ENCODE measurements at regions not wholly inside any gene's neighbourhood (a gene's known extent, or its start where the extent isn't known, plus 50 kb on each side); places are given as distances from the start of the nearest gene placed in this dataset.

GRCh38 chr2:58798676-58799208 is 557.6 kb upstream of the FANCL start:
- Histone ChIP-seq H3K27ac (ENCODE audit: low read length) (no peak overlapping the region), H3K4me3 (ENCODE audit: low read depth in 2 of 2, low read length in 2 of 2) (no peak overlapping the region), H3K27me3 (ENCODE audit: control insufficient read depth, insufficient read depth, low read length) (no peaks in the 10 kb centered on the region; the same call in 1 of the 2 replicates), H3K36me3 (ENCODE audit: control insufficient read depth, insufficient read depth, low read length) (no peaks in the 10 kb centered on the region), H3K9me3 (ENCODE audit: control insufficient read depth, insufficient read depth, low read depth, low read length) (no peaks in the 10 kb centered on the region), H3K4me1 (ENCODE audit: control insufficient read depth, insufficient read depth, low read length) (no peaks in the 10 kb centered on the region)
- DNase-seq (ENCODE audit: low read depth, low spot score) = no peak
- intact Hi-C loops (cut with micrococcal nuclease; ENCODE audit: unreplicated experiment) (no loop called here), in situ Hi-C loops (cut with HindIII; ENCODE audit: low pct_unique_long_range_greater_than_20kb, low sequenced_read_pairs) (no loop called here)
- no peak for ATAC-seq
- no TSS peak for BruUV-seq (replicated peaks)
- TF ChIP-seq CTCF (IDR thresholded peaks at IDR 0.05) (no peak), TCF7L2 (IDR thresholded peaks at IDR 0.05; ENCODE audit: low read depth, low read length) (no peak), SIN3A (IDR thresholded peaks at IDR 0.05; ENCODE audit: borderline replicate concordance, insufficient read depth, low read depth, low read length) (no peak), POLR2AphosphoS5 (IDR thresholded peaks at IDR 0.05; ENCODE audit: low read depth, low read length) (no peak)
- TF ChIP-seq, protein P1, sequence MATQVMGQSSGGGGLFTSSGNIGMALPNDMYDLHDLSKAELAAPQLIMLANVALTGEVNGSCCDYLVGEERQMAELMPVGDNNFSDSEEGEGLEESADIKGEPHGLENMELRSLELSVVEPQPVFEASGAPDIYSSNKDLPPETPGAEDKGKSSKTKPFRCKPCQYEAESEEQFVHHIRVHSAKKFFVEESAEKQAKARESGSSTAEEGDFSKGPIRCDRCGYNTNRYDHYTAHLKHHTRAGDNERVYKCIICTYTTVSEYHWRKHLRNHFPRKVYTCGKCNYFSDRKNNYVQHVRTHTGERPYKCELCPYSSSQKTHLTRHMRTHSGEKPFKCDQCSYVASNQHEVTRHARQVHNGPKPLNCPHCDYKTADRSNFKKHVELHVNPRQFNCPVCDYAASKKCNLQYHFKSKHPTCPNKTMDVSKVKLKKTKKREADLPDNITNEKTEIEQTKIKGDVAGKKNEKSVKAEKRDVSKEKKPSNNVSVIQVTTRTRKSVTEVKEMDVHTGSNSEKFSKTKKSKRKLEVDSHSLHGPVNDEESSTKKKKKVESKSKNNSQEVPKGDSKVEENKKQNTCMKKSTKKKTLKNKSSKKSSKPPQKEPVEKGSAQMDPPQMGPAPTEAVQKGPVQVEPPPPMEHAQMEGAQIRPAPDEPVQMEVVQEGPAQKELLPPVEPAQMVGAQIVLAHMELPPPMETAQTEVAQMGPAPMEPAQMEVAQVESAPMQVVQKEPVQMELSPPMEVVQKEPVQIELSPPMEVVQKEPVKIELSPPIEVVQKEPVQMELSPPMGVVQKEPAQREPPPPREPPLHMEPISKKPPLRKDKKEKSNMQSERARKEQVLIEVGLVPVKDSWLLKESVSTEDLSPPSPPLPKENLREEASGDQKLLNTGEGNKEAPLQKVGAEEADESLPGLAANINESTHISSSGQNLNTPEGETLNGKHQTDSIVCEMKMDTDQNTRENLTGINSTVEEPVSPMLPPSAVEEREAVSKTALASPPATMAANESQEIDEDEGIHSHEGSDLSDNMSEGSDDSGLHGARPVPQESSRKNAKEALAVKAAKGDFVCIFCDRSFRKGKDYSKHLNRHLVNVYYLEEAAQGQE (IDR thresholded peaks at IDR 0.05; ENCODE audit: insufficient read depth in 1 of 2, low read depth in 2 of 2, low read length in 1 of 2) = no peak
- POLR2A ChIA-PET = no interaction called here
- CTCF ChIA-PET = no interaction called here

DNA sequence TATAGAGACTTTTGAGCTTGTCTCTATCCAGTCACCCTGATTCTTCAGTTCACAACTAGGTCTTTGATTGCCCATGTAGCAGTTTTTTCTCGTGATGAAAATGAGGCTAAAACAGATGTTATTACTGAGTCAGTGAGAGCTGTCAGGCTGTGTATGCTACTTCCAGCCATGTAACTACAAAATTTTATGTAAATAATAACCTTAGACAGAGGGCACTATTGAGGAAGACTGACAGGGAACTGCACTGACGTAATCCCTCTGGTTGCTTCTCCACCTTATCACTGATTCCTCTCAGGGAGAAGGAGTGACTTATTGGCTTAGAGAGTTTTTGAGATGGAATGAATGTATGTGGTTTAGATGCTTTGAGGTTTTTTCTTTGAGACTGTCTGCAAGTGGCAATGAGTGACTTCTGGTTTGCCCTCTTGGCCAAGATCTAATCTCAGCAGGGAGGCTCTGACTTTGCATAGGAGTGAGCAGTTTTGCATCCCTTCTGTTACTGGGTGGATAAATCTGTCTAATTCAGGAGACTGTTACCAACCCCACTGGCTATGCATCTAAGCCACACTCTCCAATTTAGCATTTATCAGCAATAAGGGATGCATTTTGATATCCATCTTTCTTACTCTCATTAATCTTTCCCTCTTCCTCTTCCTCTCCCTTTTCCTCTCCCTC is 555.2 kb upstream of the FANCL start:
- Histone ChIP-seq H3K4me3 (ENCODE audit: low read depth in 2 of 2, low read length in 2 of 2) (no peak overlapping the region), H3K9me3 (ENCODE audit: control insufficient read depth, insufficient read depth, low read depth, low read length) (no peaks in the 10 kb centered on the region), H3K27me3 (ENCODE audit: control insufficient read depth, insufficient read depth, low read length) (no peaks in the 10 kb centered on the region; the same call in 1 of the 2 replicates), H3K4me1 (ENCODE audit: control insufficient read depth, insufficient read depth, low read length) (no peaks in the 10 kb centered on the region), H3K36me3 (ENCODE audit: control insufficient read depth, insufficient read depth, low read length) (no peaks in the 10 kb centered on the region), H3K27ac (ENCODE audit: low read length) (no peak overlapping the region)
- ChIA-PET CTCF (no interaction called here), POLR2A (no interaction called here)
- TF ChIP-seq TCF7L2 (IDR thresholded peaks at IDR 0.05; ENCODE audit: low read depth, low read length) (no peak), POLR2AphosphoS5 (IDR thresholded peaks at IDR 0.05; ENCODE audit: low read depth, low read length) (no peak), CTCF (IDR thresholded peaks at IDR 0.05) (no peak), SIN3A (IDR thresholded peaks at IDR 0.05; ENCODE audit: borderline replicate concordance, insufficient read depth, low read depth, low read length) (no peak)
- TF ChIP-seq, protein P1 (IDR thresholded peaks at IDR 0.05; ENCODE audit: insufficient read depth in 1 of 2, low read depth in 2 of 2, low read length in 1 of 2) = no peak
- no peak for DNase-seq (ENCODE audit: low read depth, low spot score)
- in situ Hi-C loops (cut with HindIII; ENCODE audit: low pct_unique_long_range_greater_than_20kb, low sequenced_read_pairs) (no loop called here), intact Hi-C loops (cut with micrococcal nuclease; ENCODE audit: unreplicated experiment) (no loop called here)
- ATAC-seq = no peak
- BruUV-seq (replicated peaks) = no TSS peak
